ENCODE measurements at regions not wholly inside any gene's neighbourhood (a gene's known extent, or its start where the extent isn't known, plus 50 kb on each side); places are given as distances from the start of the nearest gene placed in this dataset.
"Not testable (repeated sequence)": the region's sequence is repeated elsewhere in the genome, so short reads cannot be mapped to it uniquely, and the experiment has no call there.

GRCh38 chr2:58698620-58699019, 457.5 kb upstream of the FANCL start:
- no peak for TF ChIP-seq EP300 (IDR thresholded peaks at IDR 0.05; ENCODE audit: low read depth)
- TF ChIP-seq CTCF (IDR thresholded peaks at IDR 0.05), result no peak
- Histone ChIP-seq H3K9me3 (no peaks in the 10 kb centered on the region), H3K27me3 (no peaks in the 10 kb centered on the region), H3K4me3 (no peak overlapping the region), H3K36me3 (no peaks in the 10 kb centered on the region), H3K27ac (no peak overlapping the region), H3K4me1 (no peaks in the 10 kb centered on the region)
- WGBS, 2 donors (ENCODE audit: low coverage in 1 of 2), result 51 to 68% methylated on average over 4 of the region's 4 CpGs
- intact Hi-C loops (cut with DNase I; ENCODE audit: low total_unique reads), result no loop called here
- in situ Hi-C loops (cut with MboI; ENCODE audit: low pct_ligation_motif_present in 1 of 4, low pct_unique_long_range_greater_than_20kb in 1 of 4, low sequenced_read_pairs in 3 of 4), result no loop called here
- no peak for DNase-seq

DNA sequence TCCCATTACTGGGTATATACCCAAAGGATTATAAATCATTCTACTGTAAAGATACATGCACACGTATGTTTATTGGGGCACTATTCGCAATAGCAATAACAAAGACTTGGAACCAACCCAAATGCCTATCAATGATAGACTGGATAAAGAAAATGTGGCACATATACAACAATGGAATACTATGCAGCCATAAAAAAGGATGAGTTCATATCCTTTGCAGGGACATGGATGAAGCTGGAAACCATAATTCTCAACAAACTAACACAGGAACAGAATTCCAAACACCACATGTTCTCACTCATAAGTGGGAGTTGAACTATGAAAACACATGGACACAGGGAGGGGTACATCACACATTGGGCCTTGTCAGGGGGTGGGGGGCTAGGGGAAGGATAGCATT, 453.0 kb upstream of the FANCL start:
- WGBS, 2 donors (ENCODE audit: low coverage in 1 of 2), result 83 to 84% methylated on average over 2 of the region's 2 CpGs
- H3K27me3 ChIP-seq; DNase-seq; in situ Hi-C loops (cut with MboI; ENCODE audit: low pct_ligation_motif_present in 1 of 4, low pct_unique_long_range_greater_than_20kb in 1 of 4, low sequenced_read_pairs in 3 of 4); H3K9me3 ChIP-seq; H3K36me3 ChIP-seq; intact Hi-C loops (cut with DNase I; ENCODE audit: low total_unique reads); H3K4me3 ChIP-seq; H3K27ac ChIP-seq; H3K4me1 ChIP-seq: not testable (repeated sequence)

DNA sequence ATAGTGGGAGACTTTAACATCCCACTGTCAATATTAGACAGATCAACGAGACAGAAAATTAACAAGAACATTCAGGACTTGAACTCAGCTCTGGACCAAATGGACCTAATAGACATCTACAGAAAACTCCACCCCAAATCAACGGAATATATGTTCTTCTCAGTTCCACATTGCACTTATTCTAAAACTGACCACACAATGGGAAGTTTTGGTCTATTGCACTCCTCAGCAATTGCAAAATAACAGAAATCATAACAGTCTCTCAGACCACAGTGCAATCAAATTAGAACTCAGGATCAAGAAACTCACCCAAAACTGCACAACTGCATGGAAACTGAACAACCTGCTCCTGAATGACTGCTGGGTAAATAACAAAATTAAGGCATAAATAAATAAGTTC, 449.9 kb upstream of the FANCL start:
- H3K4me1 ChIP-seq; H3K4me3 ChIP-seq; H3K9me3 ChIP-seq; H3K27ac ChIP-seq; intact Hi-C loops (cut with DNase I; ENCODE audit: low total_unique reads); H3K27me3 ChIP-seq; H3K36me3 ChIP-seq; DNase-seq; in situ Hi-C loops (cut with MboI; ENCODE audit: low pct_ligation_motif_present in 1 of 4, low pct_unique_long_range_greater_than_20kb in 1 of 4, low sequenced_read_pairs in 3 of 4): not testable (repeated sequence)
- WGBS, 2 donors (ENCODE audit: low coverage in 1 of 2), result 73 to 79% methylated on average over 2 of the region's 2 CpGs

GRCh38 chr2:58688813-58689212, 447.7 kb upstream of the FANCL start:
- H3K4me1 ChIP-seq, result no peaks in the 10 kb centered on the region
- WGBS, 2 donors (ENCODE audit: low coverage in 1 of 2), result 73% methylated on average over 4 of the region's 4 CpGs; no CpG with 5 or more reads in 1 of the 2 donors
- no peak for TF ChIP-seq EP300 (IDR thresholded peaks at IDR 0.05; ENCODE audit: low read depth)
- TF ChIP-seq CTCF (IDR thresholded peaks at IDR 0.05), result no peak
- TF ChIP-seq POLR2AphosphoS5 (IDR thresholded peaks at IDR 0.05), result no peak
- no peak for TF ChIP-seq POLR2A (IDR thresholded peaks at IDR 0.05)
- intact Hi-C loops (cut with DNase I; ENCODE audit: low total_unique reads), result no loop called here
- DNase-seq, result no peak
- no peak overlapping the region for H3K27ac ChIP-seq
- in situ Hi-C loops (cut with MboI; ENCODE audit: low pct_ligation_motif_present in 1 of 4, low pct_unique_long_range_greater_than_20kb in 1 of 4, low sequenced_read_pairs in 3 of 4), result no loop called here
- no peak overlapping the region for H3K4me3 ChIP-seq
- no peaks in the 10 kb centered on the region for H3K27me3 ChIP-seq
- no peaks in the 10 kb centered on the region for H3K36me3 ChIP-seq
- H3K9me3 ChIP-seq, result no peaks in the 10 kb centered on the region

- TF ChIP-seq POLR2AphosphoS5 (IDR thresholded peaks at IDR 0.05) (no peak), EP300 (IDR thresholded peaks at IDR 0.05; ENCODE audit: low read depth) (no peak), CTCF (IDR thresholded peaks at IDR 0.05) (no peak), POLR2A (IDR thresholded peaks at IDR 0.05) (no peak)
- in situ Hi-C loops (cut with MboI; ENCODE audit: low pct_ligation_motif_present in 1 of 4, low pct_unique_long_range_greater_than_20kb in 1 of 4, low sequenced_read_pairs in 3 of 4), result no loop called here
- no peak for DNase-seq
- Histone ChIP-seq H3K36me3 (no peaks in the 10 kb centered on the region), H3K27me3 (no peaks in the 10 kb centered on the region), H3K4me1 (no peaks in the 10 kb centered on the region), H3K27ac (no peak overlapping the region), H3K4me3 (no peak overlapping the region), H3K9me3 (no peaks in the 10 kb centered on the region)
- 64 to 83% methylated on average over 1 of the region's 1 CpG for WGBS, 2 donors (ENCODE audit: low coverage in 1 of 2)
- intact Hi-C loops (cut with DNase I; ENCODE audit: low total_unique reads), result no loop called here
These were observed 445.7 kb upstream of the FANCL start for GRCh38 chr2:58686776-58687175.

Measured in transverse colon (tissue), 4 donors.